T follicular helper cell (primary cell): ENCODE measurements at regions not wholly inside any gene's neighbourhood (a gene's known extent, or its start where the extent isn't known, plus 50 kb on each side); places are given as distances from the start of the nearest gene placed in this dataset.

Experiments
- DNase-seq: peaks from one replicate; pipeline ENCODE4 v3.0.0-alpha.2; 2020; ENCODE audit warnings: low read depth

- no peak for DNase-seq
Observed at GRCh38 chr3:103644450-103644849, 1209.6 kb downstream of the ZPLD1 start.

- no peak for DNase-seq
Observed at GRCh38 chr3:103653996-103654395, 1219.2 kb downstream of the ZPLD1 start.

GRCh38 chr3:103657756-103658155, 1222.9 kb downstream of the ZPLD1 start:
- no peak for DNase-seq

- DNase-seq = no peak
Observed at GRCh38 chr3:103660810-103661209, 1226.0 kb downstream of the ZPLD1 start.

- DNase-seq = no peak
Observed at GRCh38 chr3:103662591-103662990, 1227.8 kb downstream of the ZPLD1 start.

- DNase-seq = no peak
Observed at GRCh38 chr3:103672346-103672745, 1237.5 kb downstream of the ZPLD1 start.

- no peak for DNase-seq
Observed at GRCh38 chr3:103684904-103685303, 1250.1 kb downstream of the ZPLD1 start.

GRCh38 chr3:103685939-103686338, 1251.1 kb downstream of the ZPLD1 start:
- no peak for DNase-seq

- DNase-seq = no peak
Observed at GRCh38 chr3:103690536-103690935, 1255.7 kb downstream of the ZPLD1 start.

- DNase-seq = no peak
Observed at GRCh38 chr3:103693831-103694230, 1259.0 kb downstream of the ZPLD1 start.

GRCh38 chr3:103698646-103699045, 1263.8 kb downstream of the ZPLD1 start:
- no peak for DNase-seq

GRCh38 chr3:103699228-103699627, 1264.4 kb downstream of the ZPLD1 start:
- DNase-seq = no peak

- DNase-seq = no peak
Observed at GRCh38 chr3:103705641-103706040, 1270.8 kb downstream of the ZPLD1 start.

- DNase-seq = no peak
Observed at GRCh38 chr3:103706671-103707070, 1271.9 kb downstream of the ZPLD1 start.

GRCh38 chr3:103711670-103712069, 1276.9 kb downstream of the ZPLD1 start:
- no peak for DNase-seq

GRCh38 chr3:103712320-103713008, 1277.6 kb downstream of the ZPLD1 start:
- DNase-seq = no peak

- no peak for DNase-seq
Observed at GRCh38 chr3:103729547-103729946, 1294.7 kb downstream of the ZPLD1 start.

- no peak for DNase-seq
Observed at GRCh38 chr3:103730744-103731143, 1295.9 kb downstream of the ZPLD1 start.

GRCh38 chr3:103752986-103753385, 1318.2 kb downstream of the ZPLD1 start:
- no peak for DNase-seq

- DNase-seq = no peak
Observed at GRCh38 chr3:103767635-103768034, 1332.8 kb downstream of the ZPLD1 start.

- no peak for DNase-seq
Observed at GRCh38 chr3:103785017-103785416, 1350.2 kb downstream of the ZPLD1 start.

- DNase-seq = no peak
Observed at GRCh38 chr3:103785537-103785936, 1350.7 kb downstream of the ZPLD1 start.

GRCh38 chr3:103786296-103786695, 1351.5 kb downstream of the ZPLD1 start:
- DNase-seq = no peak

- no peak for DNase-seq
Observed at GRCh38 chr3:103787164-103787871, 1352.5 kb downstream of the ZPLD1 start.
